Gastroesophageal sphincter (tissue), 3 donors: ENCODE measurements at regions not wholly inside any gene's neighbourhood (a gene's known extent, or its start where the extent isn't known, plus 50 kb on each side); places are given as distances from the start of the nearest gene placed in this dataset.
"Not testable (repeated sequence)": the region's sequence is repeated elsewhere in the genome, so short reads cannot be mapped to it uniquely, and the experiment has no call there.

Experiments used
- CTCF ChIP-seq, 4 experiments: fragments of 200-600 bp in 2 of 4; fragments of 450-650 bp in 2 of 4; sonication (generic) in 1 of 4; IDR thresholded peaks; one replicate each; pipeline ENCODE4 v1.5.1; 2017 to 2019; ENCODE audit warnings: antibody characterized with exemption in 4 of 4, mild to moderate bottlenecking in 2 of 4, moderate library complexity in 2 of 4
- POLR2AphosphoS5 ChIP-seq: sonication (generic); formaldehyde crosslinking; IDR thresholded peaks from one replicate; pipeline ENCODE4 v1.6.1; 2017; ENCODE audit warnings: antibody characterized with exemption

- not testable (repeated sequence) for TF ChIP-seq CTCF (IDR thresholded peaks at IDR 0.05); POLR2AphosphoS5
Observed at GRCh38 chr18:15197338-15198115, 449.6 kb downstream of the ANKRD30B start.
